GM18505 (cell line): ENCODE measurements at regions not wholly inside any gene's neighbourhood (a gene's known extent, or its start where the extent isn't known, plus 50 kb on each side); places are given as distances from the start of the nearest gene placed in this dataset.

Source experiments
- ATAC-seq: cut with Tn5 transposase; IDR thresholded peaks from one replicate; pipeline ENCODE4 v1.9.1; 2021; ENCODE audit not compliant: unreplicated experiment
- POLR2A ChIP-seq: IDR thresholded peaks from 4 replicates; pipeline ENCODE4 v1.6.1; 2011; ENCODE audit warnings: borderline replicate concordance; ENCODE audit not compliant: insufficient read depth, insufficient read length; ENCODE audit errors: extremely low read depth

GRCh38 chr5:154132718-154133307 lies 57.7 kb upstream of the GALNT10 start:
- no peak for ATAC-seq
- TF ChIP-seq POLR2A: no peak

- ATAC-seq: no peak
- no peak for TF ChIP-seq POLR2A
Measured at GRCh38 chr5:154133591-154133990, 56.9 kb upstream of the GALNT10 start.

GRCh38 chr5:154134499-154134898 lies 56.0 kb upstream of the GALNT10 start:
- ATAC-seq: no peak
- no peak for TF ChIP-seq POLR2A

- no peak for ATAC-seq
- TF ChIP-seq POLR2A: no peak
Measured at GRCh38 chr5:154135125-154135817, 55.3 kb upstream of the GALNT10 start.

- no peak for ATAC-seq
Measured at GRCh38 chr5:154136141-154136540, 54.4 kb upstream of the GALNT10 start.

GRCh38 chr5:154138701-154139100 lies 51.8 kb upstream of the GALNT10 start:
- no peak for ATAC-seq
- no peak for TF ChIP-seq POLR2A

More at GRCh38 chr5:154136141-154136540, 54.4 kb upstream of the GALNT10 start:
- no peak for TF ChIP-seq POLR2A

- TF ChIP-seq POLR2A: no peak
- no peak for ATAC-seq
Measured at GRCh38 chr5:154140381-154140780, 50.2 kb upstream of the GALNT10 start.
